ENCODE measurements at regions not wholly inside any gene's neighbourhood (a gene's known extent, or its start where the extent isn't known, plus 50 kb on each side); places are given as distances from the start of the nearest gene placed in this dataset.

GRCh38 chr21:45351526-45352275, 53.3 kb upstream of the COL18A1 start:
- TF ChIP-seq CTCF (conservative IDR thresholded peaks at IDR 0.05; ENCODE audit: low read depth, low read length) (no peak), EZH2 (IDR thresholded peaks at IDR 0.05; ENCODE audit: borderline replicate concordance, low read depth, low read length, poor library complexity, severe bottlenecking) (no peak)
